ENCODE measurements at regions not wholly inside any gene's neighbourhood (a gene's known extent, or its start where the extent isn't known, plus 50 kb on each side); places are given as distances from the start of the nearest gene placed in this dataset.

DNA sequence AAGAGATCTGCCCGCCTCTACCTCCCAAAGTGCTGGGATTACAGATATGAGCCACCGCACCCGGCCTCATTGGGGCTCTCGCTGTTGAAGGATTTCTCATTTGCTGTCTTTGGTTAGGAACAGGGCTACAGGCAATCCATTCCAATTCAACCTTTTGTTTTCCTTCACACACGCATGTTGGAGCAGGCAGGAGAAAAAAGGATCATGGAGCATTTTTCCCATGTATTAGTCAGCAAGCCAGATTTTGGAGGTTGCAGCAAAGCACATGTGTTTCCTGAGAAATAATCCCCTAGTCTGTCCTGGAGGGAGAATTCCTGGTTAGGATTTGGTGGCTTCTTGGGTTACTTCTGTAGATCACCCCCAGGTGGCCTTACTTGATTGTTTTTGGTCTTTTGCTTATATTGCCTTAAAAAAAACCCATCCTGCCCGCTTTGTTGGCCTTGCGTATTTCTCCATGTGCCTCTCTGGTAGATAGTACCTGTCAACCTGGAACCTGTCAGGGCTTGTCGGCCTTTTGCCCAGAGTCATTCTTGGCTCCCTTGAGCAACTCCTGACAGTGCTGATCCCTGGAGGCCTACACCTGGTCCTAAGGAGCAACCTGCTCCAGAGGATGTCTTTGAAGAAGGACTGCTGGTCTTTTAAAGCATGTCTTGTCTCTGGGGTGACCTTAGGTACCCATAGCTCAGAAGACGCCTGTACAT lies 82.4 kb upstream of the CLCN4 start:
- TF ChIP-seq, protein P1, sequence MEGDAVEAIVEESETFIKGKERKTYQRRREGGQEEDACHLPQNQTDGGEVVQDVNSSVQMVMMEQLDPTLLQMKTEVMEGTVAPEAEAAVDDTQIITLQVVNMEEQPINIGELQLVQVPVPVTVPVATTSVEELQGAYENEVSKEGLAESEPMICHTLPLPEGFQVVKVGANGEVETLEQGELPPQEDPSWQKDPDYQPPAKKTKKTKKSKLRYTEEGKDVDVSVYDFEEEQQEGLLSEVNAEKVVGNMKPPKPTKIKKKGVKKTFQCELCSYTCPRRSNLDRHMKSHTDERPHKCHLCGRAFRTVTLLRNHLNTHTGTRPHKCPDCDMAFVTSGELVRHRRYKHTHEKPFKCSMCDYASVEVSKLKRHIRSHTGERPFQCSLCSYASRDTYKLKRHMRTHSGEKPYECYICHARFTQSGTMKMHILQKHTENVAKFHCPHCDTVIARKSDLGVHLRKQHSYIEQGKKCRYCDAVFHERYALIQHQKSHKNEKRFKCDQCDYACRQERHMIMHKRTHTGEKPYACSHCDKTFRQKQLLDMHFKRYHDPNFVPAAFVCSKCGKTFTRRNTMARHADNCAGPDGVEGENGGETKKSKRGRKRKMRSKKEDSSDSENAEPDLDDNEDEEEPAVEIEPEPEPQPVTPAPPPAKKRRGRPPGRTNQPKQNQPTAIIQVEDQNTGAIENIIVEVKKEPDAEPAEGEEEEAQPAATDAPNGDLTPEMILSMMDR (IDR thresholded peaks at IDR 0.05) = no peak
- no peak for TF ChIP-seq POLR2A (IDR thresholded peaks at IDR 0.05)
- TF ChIP-seq POLR2AphosphoS5 (IDR thresholded peaks at IDR 0.05) = no peak

Measured in breast epithelium (tissue), 3 donors.